NCI-H2196 (cell line): ENCODE measurements at regions not wholly inside any gene's neighbourhood (a gene's known extent, or its start where the extent isn't known, plus 50 kb on each side); places are given as distances from the start of the nearest gene placed in this dataset.
"Not testable (repeated sequence)": the region's sequence is repeated elsewhere in the genome, so short reads cannot be mapped to it uniquely, and the experiment has no call there.

Experiments used
- DNase-seq: peaks from one replicate; lab custom pipeline; 2025; ENCODE audit not compliant: unreplicated experiment; lab: John Stamatoyannopoulos, UW

- DNase-seq = no peak
These were observed 92.7 kb upstream of the RUFY1 start for GRCh38 chr5:179457612-179458011.

DNA sequence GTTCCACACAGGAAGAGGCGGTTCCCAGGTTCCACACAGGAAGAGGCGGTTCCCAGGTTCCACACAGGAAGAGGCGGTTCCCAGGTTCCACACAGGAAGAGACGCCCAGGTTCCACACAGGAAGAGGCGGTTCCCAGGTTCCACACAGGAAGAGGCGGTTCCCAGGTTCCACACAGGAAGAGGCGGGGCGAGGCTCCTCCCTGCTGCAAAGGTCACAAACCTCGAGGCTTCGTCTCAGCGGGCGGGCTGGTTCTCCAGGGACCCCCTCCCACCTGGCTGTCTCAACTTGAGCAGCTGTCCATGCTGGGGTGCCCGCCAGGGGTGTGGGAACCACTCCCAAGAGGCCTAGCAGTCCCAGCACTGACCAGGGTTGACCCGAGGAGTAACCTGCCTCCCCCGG is 94.3 kb upstream of the RUFY1 start:
- not testable (repeated sequence) for DNase-seq

DNA sequence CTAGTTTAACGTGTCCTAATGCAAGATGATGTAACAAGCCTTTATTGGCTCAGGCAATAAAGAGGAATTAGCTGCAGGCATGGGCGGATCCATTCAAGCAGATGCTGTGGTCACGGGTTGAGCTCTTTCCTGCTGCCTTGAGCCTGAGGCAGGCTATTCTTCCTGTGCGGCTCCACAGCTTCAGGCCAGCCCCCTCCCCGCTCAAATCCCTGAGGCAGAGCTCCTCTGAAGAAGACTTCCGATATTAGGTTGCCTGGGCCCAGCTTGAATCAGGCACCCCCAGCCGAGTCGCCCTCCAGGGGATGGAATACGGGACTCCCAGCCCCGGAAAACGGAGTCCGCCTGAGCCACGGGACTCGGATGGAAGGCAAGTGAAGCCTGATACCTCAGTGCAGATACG is 95.0 kb upstream of the RUFY1 start:
- DNase-seq = no peak

DNA sequence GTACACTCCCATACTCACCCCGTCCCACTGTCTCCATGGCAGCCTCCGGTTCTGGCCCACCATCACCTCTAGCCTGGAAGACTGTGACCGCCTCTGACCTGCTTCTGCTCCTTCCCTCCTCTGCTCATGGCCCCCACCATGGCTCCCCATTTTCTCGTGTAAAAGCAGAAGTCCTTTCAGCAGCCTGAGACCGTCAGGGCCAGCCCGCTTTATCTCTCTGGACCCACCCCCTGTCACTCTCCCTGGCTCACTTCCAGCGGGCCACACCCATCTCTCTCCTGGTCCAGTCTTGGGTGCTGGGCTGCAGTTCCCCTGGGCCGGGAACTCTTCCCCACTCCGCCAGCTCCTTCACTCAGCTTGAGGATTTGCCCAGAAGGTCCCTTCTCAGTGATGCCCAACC is 96.0 kb upstream of the RUFY1 start:
- no peak for DNase-seq

DNA sequence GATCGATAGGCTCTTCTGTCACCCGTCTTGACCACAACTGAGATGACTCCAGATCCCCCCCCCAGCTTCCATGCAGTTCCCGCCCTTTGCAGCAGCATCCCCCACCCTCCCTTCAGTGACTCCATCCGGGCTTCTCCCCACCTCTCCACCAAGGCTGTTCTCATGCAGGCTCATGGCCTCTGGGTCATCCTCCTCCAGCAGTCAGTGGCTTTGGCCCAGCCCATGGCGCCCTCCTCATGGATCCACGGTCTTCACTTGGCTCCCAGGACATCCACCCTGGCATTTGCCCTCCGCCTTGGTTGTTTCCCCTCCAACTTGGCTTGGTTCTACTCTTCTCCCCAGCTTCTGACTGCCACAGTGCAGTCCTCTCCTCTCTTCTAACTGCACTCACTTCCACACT is 96.7 kb upstream of the RUFY1 start:
- no peak for DNase-seq

GRCh38 chr5:179452356-179453230 is 97.8 kb upstream of the RUFY1 start:
- DNase-seq = no peak

DNA sequence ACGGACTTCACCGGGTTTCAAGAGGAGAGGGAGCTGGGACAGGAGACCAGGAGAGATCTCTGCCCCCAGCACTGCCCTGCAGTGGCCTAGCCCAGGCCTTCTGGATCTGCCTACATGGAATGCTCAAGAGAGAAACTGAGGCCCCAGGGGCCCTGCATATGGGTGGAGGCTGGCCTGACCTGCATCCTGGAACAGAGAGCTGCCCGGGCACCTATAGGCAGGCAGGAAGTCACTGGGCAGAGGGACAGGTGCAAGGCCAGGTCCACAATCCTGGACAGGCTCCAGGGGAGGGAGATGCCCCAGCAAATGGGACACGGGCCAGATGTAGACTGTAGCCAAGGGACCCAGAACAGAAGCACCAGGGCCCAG is 98.5 kb upstream of the RUFY1 start:
- no peak for DNase-seq

GRCh38 chr5:179451114-179451827 is 99.1 kb upstream of the RUFY1 start:
- no peak for DNase-seq

GRCh38 chr5:179449950-179450349 is 100.4 kb upstream of the RUFY1 start:
- not testable (repeated sequence) for DNase-seq

DNA sequence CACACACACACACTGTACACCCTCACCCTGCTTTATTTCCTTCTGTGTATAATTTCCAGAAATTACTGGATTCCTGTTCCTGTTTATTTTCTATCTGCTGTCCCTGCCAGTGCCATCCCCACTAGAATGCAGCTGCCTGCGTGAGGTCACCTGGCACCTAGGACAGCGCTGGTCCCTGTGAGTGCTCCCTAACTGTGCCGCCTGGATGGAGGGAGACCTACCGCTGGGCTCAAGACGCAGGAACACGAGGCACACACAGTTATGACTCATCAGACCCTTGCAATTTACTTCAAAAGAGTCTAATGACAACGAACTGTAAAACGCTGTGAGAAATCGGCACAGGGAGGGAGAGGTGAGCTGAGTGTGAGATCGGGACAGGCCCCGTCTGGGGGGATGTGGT is 102.1 kb upstream of the RUFY1 start:
- DNase-seq = not testable (repeated sequence)

GRCh38 chr5:179442289-179442688 is 97.0 kb upstream of the ADAMTS2 start:
- not testable (repeated sequence) for DNase-seq

- no peak for DNase-seq
These were observed 94.1 kb upstream of the ADAMTS2 start for GRCh38 chr5:179439181-179439985.

- DNase-seq = no peak
These were observed 93.2 kb upstream of the ADAMTS2 start for GRCh38 chr5:179438461-179438860.

- DNase-seq = no peak
These were observed 92.8 kb upstream of the ADAMTS2 start for GRCh38 chr5:179438011-179438441.

DNA sequence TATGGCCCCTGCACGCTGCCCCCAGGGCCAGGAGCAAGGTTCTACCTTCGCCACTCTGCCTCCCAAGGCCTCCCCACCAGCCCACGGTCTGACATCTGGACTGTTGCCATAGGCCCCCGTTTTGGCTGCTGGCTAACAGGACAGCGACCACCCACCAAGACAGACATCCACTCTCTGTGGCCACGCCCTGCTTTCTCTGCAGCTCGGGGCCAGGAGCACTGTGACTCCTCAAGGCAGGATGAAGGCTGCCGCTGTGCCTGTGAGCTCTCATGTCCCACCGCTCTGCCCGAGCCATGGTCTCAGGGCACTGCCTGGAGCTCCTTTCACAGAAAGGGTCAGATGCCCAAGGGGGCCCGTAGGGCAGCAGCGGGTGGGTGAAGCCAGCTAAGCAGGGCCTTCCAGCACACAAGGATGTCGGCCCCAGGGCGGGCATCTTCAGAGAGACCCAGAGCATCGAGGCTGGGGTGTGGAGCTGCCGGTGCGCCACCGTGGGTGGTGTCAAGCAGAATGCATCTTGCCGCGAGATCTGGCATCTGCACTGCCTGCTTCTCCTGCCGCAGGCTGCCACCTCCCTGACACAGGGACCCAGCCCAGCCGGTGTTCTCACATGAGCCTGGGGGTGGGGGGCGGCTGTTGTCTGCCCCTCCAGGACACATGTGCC is 92.2 kb upstream of the ADAMTS2 start:
- DNase-seq = no peak

- no peak for DNase-seq
These were observed 91.3 kb upstream of the ADAMTS2 start for GRCh38 chr5:179436321-179437122.

GRCh38 chr5:179435731-179436315 is 90.6 kb upstream of the ADAMTS2 start:
- no peak for DNase-seq

GRCh38 chr5:179435181-179435580 is 89.9 kb upstream of the ADAMTS2 start:
- DNase-seq = no peak

DNA sequence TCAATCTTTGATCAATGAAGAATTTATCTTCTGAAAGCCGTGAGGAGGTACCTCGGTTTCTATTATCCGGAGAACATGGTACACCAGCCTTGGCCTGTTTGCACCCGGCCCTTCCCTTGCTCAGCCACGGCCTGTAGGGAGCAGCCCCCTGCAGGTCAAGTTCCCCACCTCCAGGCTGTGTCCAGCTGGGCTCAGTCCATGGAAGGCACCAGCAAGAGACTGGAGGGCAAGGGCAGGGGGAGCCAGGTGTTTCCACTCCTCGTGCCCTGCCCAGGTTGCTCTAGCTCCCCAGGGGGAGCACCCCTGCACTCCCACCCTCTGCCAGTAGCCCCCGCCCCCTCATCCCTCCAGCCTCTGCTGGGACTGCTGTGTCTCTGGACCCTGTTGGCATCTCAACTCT is 87.3 kb upstream of the ADAMTS2 start:
- no peak for DNase-seq
